ENCODE measurements at regions not wholly inside any gene's neighbourhood (a gene's known extent, or its start where the extent isn't known, plus 50 kb on each side); places are given as distances from the start of the nearest gene placed in this dataset.
A peak's percentile ranks its signal among the peaks of the same experiment; 100 is the strongest.

- Histone ChIP-seq H3K79me2 (ENCODE audit: low read length) (no peaks in the 10 kb centered on the region), H3K4me2 (ENCODE audit: low read length) (no peak overlapping the region), H2AFZ (ENCODE audit: low read length) (no peak overlapping the region), H4K20me1 (ENCODE audit: low read length) (no peaks in the 10 kb centered on the region), H3K27me3 (ENCODE audit: low read length) (peaks cover 30% of the 10 kb centered on the region), H3F3A (ENCODE audit: low read length, unreplicated experiment) (no peaks in the 10 kb centered on the region), H3K27ac (ENCODE audit: low read length) (no peak overlapping the region), H3K36me3 (ENCODE audit: low read depth, low read length) (no peaks in the 10 kb centered on the region), H3K4me3 (ENCODE audit: low read length) (no peak overlapping the region), H3K9me3 (ENCODE audit: low read length) (no peaks in the 10 kb centered on the region), H3K4me1 (ENCODE audit: insufficient read depth, low read length) (0 out of 2 replicates have a peak, but pooled peaks cover 8% of the 10 kb centered on the region), H3K9me2 (replicated peaks; ENCODE audit: low read length) (no peaks in the 10 kb centered on the region), H3K9ac (ENCODE audit: low read length) (no peak overlapping the region)
- DNase-seq (peak; percentile 56), ATAC-seq (peak; percentile 87)
- ChIA-PET CTCF (no interaction called here), POLR2A (ENCODE audit: unreplicated experiment) (no interaction called here)
- intact Hi-C loops (cut with micrococcal nuclease): loop anchor here (1.0 kb wide), 1 partner anchor 954 kb away; no protein-coding TSS in a partner anchor
- TF ChIP-seq, protein P1, sequence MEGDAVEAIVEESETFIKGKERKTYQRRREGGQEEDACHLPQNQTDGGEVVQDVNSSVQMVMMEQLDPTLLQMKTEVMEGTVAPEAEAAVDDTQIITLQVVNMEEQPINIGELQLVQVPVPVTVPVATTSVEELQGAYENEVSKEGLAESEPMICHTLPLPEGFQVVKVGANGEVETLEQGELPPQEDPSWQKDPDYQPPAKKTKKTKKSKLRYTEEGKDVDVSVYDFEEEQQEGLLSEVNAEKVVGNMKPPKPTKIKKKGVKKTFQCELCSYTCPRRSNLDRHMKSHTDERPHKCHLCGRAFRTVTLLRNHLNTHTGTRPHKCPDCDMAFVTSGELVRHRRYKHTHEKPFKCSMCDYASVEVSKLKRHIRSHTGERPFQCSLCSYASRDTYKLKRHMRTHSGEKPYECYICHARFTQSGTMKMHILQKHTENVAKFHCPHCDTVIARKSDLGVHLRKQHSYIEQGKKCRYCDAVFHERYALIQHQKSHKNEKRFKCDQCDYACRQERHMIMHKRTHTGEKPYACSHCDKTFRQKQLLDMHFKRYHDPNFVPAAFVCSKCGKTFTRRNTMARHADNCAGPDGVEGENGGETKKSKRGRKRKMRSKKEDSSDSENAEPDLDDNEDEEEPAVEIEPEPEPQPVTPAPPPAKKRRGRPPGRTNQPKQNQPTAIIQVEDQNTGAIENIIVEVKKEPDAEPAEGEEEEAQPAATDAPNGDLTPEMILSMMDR (conservative IDR thresholded peaks at IDR 0.05; ENCODE audit: low read depth, low read length): peak; percentile 83
- no peak for TF ChIP-seq EZH2phosphoT487 (IDR thresholded peaks at IDR 0.05; ENCODE audit: borderline replicate concordance, low read length)
- BruUV-seq (replicated peaks): no TSS peak
Observed at GRCh38 chr18:25832001-25832604, 258.3 kb downstream of the SS18 start.

DNA sequence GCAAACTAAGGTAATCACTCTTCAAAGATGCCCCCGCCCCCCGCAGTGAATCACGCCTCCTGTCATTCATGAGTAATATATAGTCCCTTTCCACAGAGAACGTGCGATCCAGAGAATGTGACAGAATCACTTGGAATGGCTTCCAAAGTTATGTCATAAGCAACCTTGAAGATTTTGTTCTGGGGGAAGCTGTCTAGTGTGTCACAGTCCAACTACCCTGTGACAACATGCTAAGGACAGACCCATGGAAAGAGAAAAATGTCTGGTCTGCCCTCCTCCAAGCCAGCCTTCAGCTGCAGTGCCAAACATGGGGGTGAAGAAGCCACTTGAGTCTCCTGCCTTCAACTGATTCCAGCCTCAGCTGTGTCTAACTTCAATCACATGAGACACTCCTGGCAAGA, 259.1 kb downstream of the SS18 start:
- ChIA-PET CTCF (no interaction called here), POLR2A (ENCODE audit: unreplicated experiment) (no interaction called here)
- ATAC-seq: no peak
- Histone ChIP-seq H3K9ac (ENCODE audit: low read length) (no peak overlapping the region), H3K36me3 (ENCODE audit: low read depth, low read length) (no peaks in the 10 kb centered on the region), H3K79me2 (ENCODE audit: low read length) (no peaks in the 10 kb centered on the region), H3K4me2 (ENCODE audit: low read length) (no peak overlapping the region), H3K27ac (ENCODE audit: low read length) (no peak overlapping the region), H3K9me3 (ENCODE audit: low read length) (no peaks in the 10 kb centered on the region), H3K27me3 (ENCODE audit: low read length) (peaks cover 31% of the 10 kb centered on the region), H3K9me2 (replicated peaks; ENCODE audit: low read length) (no peaks in the 10 kb centered on the region), H4K20me1 (ENCODE audit: low read length) (no peaks in the 10 kb centered on the region), H3F3A (ENCODE audit: low read length, unreplicated experiment) (no peaks in the 10 kb centered on the region), H2AFZ (ENCODE audit: low read length) (no peak overlapping the region), H3K4me3 (ENCODE audit: low read length) (no peak overlapping the region), H3K4me1 (ENCODE audit: insufficient read depth, low read length) (0 out of 2 replicates have a peak, but pooled peaks cover 8% of the 10 kb centered on the region)
- BruUV-seq (replicated peaks): no TSS peak
- intact Hi-C loops (cut with micrococcal nuclease): no loop called here
- TF ChIP-seq EZH2 (IDR thresholded peaks at IDR 0.05; ENCODE audit: low read length, unreplicated experiment) (no peak), EZH2phosphoT487 (IDR thresholded peaks at IDR 0.05; ENCODE audit: borderline replicate concordance, low read length) (no peak)
- TF ChIP-seq, protein P1 (conservative IDR thresholded peaks at IDR 0.05; ENCODE audit: low read depth, low read length): no peak
- no peak for DNase-seq

DNA sequence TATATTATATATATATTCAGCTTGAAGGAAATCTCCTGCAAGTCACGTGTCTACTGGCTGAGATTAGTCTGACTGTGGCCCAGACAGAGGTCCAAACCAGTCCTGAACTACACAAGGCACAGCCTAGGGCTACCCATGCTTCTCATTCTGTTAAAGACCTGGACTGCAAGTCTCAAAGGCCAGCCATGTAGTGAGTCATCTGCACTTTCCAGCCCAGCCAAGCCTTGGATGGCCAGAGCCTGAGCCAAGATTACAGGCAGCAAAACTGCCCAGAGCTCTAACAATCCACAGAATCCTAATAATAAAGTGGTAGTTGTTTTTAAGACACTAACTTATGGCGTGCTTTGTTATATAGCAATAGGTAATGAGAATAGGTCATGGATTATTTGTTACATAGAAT, 259.6 kb downstream of the SS18 start:
- no peak for ATAC-seq
- Histone ChIP-seq H3K4me3 (ENCODE audit: low read length) (no peak overlapping the region), H3K9ac (ENCODE audit: low read length) (no peak overlapping the region), H3K9me3 (ENCODE audit: low read length) (no peaks in the 10 kb centered on the region), H2AFZ (ENCODE audit: low read length) (no peak overlapping the region), H4K20me1 (ENCODE audit: low read length) (no peaks in the 10 kb centered on the region), H3F3A (ENCODE audit: low read length, unreplicated experiment) (no peaks in the 10 kb centered on the region), H3K27ac (ENCODE audit: low read length) (no peak overlapping the region), H3K79me2 (ENCODE audit: low read length) (no peaks in the 10 kb centered on the region), H3K27me3 (ENCODE audit: low read length) (peaks cover 32% of the 10 kb centered on the region), H3K36me3 (ENCODE audit: low read depth, low read length) (no peaks in the 10 kb centered on the region), H3K9me2 (replicated peaks; ENCODE audit: low read length) (no peaks in the 10 kb centered on the region), H3K4me2 (ENCODE audit: low read length) (no peak overlapping the region), H3K4me1 (ENCODE audit: insufficient read depth, low read length) (0 out of 2 replicates have a peak, but pooled peaks cover 8% of the 10 kb centered on the region)
- POLR2A ChIA-PET (ENCODE audit: unreplicated experiment): no interaction called here
- no TSS peak for BruUV-seq (replicated peaks)
- intact Hi-C loops (cut with micrococcal nuclease): no loop called here
- DNase-seq: no peak
- CTCF ChIA-PET: no interaction called here
- TF ChIP-seq EZH2 (IDR thresholded peaks at IDR 0.05; ENCODE audit: low read length, unreplicated experiment): no peak
- TF ChIP-seq EZH2phosphoT487 (IDR thresholded peaks at IDR 0.05; ENCODE audit: borderline replicate concordance, low read length): no peak
- TF ChIP-seq, protein P1 (conservative IDR thresholded peaks at IDR 0.05; ENCODE audit: low read depth, low read length): no peak
